HFF-Myc (cell line): ENCODE measurements at regions not wholly inside any gene's neighbourhood (a gene's known extent, or its start where the extent isn't known, plus 50 kb on each side); places are given as distances from the start of the nearest gene placed in this dataset.
"Not testable (repeated sequence)": the region's sequence is repeated elsewhere in the genome, so short reads cannot be mapped to it uniquely, and the experiment has no call there.

Experiments
- DNase-seq: peaks from one replicate; pipeline ENCODE4 v3.0.0-alpha.2; 2011; ENCODE audit warnings: low read depth; ENCODE audit errors: extremely low read depth
- H3K4me3 ChIP-seq: replicated peaks from 2 replicates; pipeline ENCODE4 v1.5.1; 2011; ENCODE audit warnings: low read depth, mild to moderate bottlenecking, control low read depth, low read length
- CTCF ChIP-seq: IDR thresholded peaks from 2 replicates; pipeline ENCODE4 v1.5.1; 2012; ENCODE audit warnings: mild to moderate bottlenecking, low read depth, low read length, control low read depth; ENCODE audit errors: missing control alignments

GRCh38 chr4:27115221-27115620 is 254.6 kb downstream of the STIM2 start:
- TF ChIP-seq CTCF: no peak
- no peak for DNase-seq
- no peak overlapping the region for H3K4me3 ChIP-seq

- H3K4me3 ChIP-seq: no peak overlapping the region
- DNase-seq: no peak
- no peak for TF ChIP-seq CTCF
Measured at GRCh38 chr4:27117453-27117852, 256.8 kb downstream of the STIM2 start.

GRCh38 chr4:27119239-27119638 is 258.6 kb downstream of the STIM2 start:
- H3K4me3 ChIP-seq: no peak overlapping the region
- no peak for DNase-seq
- TF ChIP-seq CTCF: no peak

- no peak overlapping the region for H3K4me3 ChIP-seq
- no peak for TF ChIP-seq CTCF
- DNase-seq: no peak
Measured at GRCh38 chr4:27121830-27122229, 261.2 kb downstream of the STIM2 start.

DNA sequence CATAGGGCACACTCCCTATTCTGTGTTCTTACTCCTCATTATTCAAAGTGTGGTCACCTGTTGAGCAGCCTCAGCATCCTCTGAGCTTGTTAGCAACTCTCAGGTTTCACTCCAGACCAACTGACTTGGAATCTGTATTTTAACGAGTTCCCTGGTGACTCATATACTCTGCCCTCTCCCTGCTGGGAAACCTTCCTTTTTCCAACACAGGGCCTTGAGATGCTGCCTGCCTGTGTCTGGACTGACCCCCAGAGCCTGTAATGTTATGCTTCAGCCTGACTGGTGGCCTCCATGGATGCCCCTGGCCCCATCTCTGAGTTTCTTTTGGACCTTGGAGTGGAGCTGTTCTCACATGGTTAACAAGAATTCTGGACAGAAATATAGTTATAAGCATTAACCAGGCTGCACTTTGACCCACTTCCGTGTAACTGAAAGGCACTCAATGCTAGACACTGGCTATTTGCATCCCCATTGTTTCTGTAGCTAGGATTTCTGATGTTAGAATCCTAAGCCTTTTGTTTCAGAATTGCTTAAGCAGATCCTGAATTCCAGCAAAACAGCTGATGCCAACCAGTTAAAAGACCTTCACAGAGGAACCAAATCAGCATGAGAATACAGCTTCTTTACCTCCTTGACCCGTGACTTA is 262.6 kb downstream of the STIM2 start:
- H3K4me3 ChIP-seq: no peak overlapping the region
- TF ChIP-seq CTCF: no peak
- DNase-seq: no peak

DNA sequence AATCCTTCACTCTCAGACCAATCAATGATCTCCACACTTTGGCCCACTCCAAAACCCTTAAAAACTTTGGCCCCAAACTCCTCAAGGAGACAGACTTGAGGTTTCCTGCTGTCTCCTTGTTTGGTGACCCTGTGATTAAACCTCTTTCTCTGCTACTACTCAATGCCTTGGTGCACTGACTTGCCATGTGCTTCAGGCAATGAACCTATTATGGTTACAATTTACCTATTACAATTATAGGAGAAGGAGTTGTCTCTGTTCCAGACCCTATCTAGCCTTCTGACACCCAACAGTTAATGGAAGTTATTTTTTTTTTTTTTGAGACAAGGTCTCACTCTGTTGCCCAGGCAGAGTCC is 263.1 kb downstream of the STIM2 start:
- no peak for TF ChIP-seq CTCF
- DNase-seq: no peak
- no peak overlapping the region for H3K4me3 ChIP-seq

DNA sequence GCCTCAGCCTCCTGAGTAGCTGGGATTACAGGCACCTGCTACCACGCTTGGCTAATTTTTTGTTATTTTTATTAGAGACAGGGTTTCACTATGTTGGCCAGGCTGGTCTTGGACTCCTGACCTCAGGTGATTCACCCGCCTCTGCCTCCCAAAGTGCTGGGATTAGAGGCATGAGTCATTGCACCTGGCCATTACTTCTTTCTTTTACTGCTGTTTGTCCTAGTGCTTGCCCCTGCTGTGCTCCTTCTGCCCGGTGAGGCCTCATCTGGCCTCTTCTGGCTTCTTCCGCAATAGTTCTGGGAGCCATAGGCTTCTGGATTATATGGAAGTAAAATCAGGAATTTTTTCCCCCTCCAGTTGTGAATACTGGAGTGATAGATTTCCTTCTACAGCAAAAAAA is 266.3 kb downstream of the STIM2 start:
- not testable (repeated sequence) for H3K4me3 ChIP-seq, DNase-seq
